HG02981 (cell line): ENCODE measurements at regions not wholly inside any gene's neighbourhood (a gene's known extent, or its start where the extent isn't known, plus 50 kb on each side); places are given as distances from the start of the nearest gene placed in this dataset.
"Not testable (repeated sequence)": the region's sequence is repeated elsewhere in the genome, so short reads cannot be mapped to it uniquely, and the experiment has no call there.

ENCODE experiments used
- ATAC-seq: cut with Tn5 transposase; IDR thresholded peaks from one replicate; pipeline ENCODE4 v1.9.1; 2021; ENCODE audit warnings: mild to moderate bottlenecking, moderate library complexity; ENCODE audit not compliant: unreplicated experiment

GRCh38 chr4:82200046-82200445 is 173.7 kb downstream of the HNRNPD start:
- no peak for ATAC-seq

GRCh38 chr4:82194329-82194728 is 179.5 kb downstream of the HNRNPD start:
- no peak for ATAC-seq

DNA sequence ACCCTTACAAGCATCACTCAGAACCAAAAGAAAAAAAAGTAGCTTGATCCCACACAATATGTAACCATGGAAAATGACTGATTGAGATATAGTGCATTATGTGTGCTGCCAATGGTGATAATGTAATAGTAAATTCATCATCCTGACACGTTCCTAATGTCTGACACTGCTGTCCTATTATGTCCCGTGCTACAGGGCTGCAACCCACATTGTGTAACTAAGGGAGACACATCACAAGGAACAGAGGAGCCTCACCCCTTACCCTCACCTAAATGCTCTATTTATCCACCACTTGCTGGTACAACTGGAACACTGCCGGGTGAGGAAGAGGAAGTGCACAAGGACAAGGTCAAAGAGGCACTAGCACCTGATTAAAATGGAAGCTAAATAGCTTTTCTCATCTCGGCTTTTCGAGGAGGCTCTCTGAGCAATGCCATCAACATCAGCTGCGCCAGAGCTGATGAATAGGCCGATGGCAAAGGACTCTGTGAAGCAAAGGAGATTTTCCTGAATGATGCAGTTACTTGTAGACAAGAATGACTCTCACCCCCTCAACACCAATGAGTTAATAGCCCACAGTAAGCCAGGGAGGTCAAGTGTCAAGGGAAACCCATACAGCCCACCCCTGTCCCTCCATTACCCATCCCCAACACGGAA is 181.6 kb downstream of the HNRNPD start:
- no peak for ATAC-seq

- no peak for ATAC-seq
Measured at GRCh38 chr4:82181789-82182188, 192.0 kb downstream of the HNRNPD start.

- no peak for ATAC-seq
Measured at GRCh38 chr4:82172186-82172585, 201.6 kb downstream of the HNRNPD start.

GRCh38 chr4:82171531-82172155 is 202.1 kb downstream of the HNRNPD start:
- ATAC-seq, result no peak

- no peak for ATAC-seq
Measured at GRCh38 chr4:82149750-82150149, 224.0 kb downstream of the HNRNPD start.

- no peak for ATAC-seq
Measured at GRCh38 chr4:82145850-82146249, 227.9 kb downstream of the HNRNPD start.

- ATAC-seq, result no peak
Measured at GRCh38 chr4:82140422-82140821, 233.4 kb downstream of the HNRNPD start.

- ATAC-seq, result no peak
Measured at GRCh38 chr4:82139287-82139686, 234.5 kb downstream of the HNRNPD start.

GRCh38 chr4:82138374-82138773 is 235.4 kb downstream of the HNRNPD start:
- no peak for ATAC-seq

DNA sequence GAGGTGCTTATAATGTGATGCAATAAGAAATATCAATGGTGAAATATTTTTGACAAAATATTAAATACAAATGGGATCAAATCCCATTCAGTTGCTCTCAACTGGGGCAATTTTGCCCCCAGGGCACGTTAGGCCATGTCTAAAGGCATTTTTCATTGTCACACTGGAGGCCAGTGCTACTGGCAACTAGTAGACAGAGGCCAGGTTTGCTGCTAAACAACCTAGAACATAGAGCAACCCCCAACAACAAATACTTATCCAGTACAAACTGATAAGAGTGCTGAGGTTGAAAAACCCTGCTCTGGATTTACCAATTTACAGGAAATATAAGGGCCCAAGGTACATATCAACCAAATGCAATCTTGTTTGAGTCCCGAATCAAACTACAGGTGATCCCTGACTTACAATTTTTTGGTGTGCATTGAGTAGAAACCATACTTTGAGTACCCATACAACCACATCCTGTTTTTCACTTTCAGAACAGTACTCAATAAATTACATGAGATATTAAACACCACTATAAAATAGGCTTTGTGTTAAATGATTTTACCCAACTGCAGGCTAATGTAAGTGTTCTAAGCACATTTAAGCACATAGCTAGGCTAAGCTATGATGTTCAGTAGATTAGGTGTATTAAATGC is 237.5 kb downstream of the HNRNPD start:
- no peak for ATAC-seq

DNA sequence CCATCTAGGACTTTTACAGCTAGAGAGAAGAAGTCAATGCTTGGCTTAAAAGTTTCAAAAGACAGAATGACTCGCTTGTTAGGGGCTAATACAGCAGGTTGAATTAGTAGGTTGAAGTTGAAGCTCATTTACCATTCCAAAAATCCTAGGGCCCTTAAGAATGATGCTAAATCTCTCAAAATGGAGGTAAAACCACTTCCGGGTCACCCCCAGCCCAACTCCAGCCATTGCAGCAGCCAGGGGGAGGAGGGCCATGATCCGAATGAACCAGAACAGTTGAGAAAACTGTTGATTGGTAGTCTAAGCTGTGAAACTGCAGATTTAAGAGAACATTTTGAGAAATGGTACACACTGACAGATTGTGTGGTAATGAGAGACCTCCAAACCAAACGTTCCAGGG is 245.4 kb downstream of the HNRNPD start:
- no peak for ATAC-seq

DNA sequence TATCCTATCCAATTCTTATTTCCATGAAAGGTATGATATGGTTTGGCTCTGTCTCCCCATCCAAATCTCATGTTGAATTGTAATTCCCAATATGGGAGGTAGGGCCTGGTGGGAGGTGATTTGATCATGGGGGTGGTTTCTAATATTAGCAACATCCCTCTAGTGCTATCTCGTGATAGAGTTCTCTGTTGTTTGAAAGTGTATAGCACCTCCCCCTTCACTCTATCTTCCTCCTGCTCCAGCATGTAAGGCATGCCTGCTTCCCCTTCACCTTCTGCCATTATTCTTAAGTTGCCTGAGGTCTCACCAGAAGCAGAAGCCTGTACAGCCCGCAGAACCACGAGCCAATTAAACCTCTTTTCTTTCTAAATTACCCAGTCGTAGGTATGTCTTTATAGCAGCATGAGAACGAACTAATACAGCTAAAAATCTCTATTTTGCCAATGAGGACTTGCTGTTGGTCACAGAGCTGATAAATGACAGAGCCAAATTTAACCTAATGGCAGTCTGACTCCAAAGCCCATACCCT is 247.2 kb downstream of the HNRNPD start:
- no peak for ATAC-seq

GRCh38 chr4:82125787-82126297 is 247.9 kb downstream of the HNRNPD start:
- ATAC-seq, result no peak

GRCh38 chr4:82124932-82125786 is 248.6 kb downstream of the HNRNPD start:
- no peak for ATAC-seq

DNA sequence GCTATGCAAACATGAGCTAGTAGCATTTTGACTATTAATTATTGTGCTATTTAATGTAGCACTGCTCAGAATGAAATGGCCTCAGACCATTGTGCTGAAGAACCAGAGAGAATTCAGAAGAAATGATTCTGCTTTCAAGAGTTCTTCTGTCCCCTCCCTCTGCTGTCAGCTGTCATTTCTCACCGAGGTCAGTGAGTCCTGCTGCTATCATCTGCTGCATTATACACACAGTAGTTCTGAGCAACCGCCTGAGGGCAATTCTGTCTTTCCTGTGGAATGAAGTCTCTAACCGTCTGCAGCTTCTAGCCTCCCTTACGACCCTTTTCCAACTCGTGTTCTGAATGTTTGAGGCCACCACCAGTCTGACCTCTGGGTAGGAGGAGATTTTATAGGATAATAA is 249.4 kb downstream of the HNRNPD start:
- ATAC-seq, result no peak

DNA sequence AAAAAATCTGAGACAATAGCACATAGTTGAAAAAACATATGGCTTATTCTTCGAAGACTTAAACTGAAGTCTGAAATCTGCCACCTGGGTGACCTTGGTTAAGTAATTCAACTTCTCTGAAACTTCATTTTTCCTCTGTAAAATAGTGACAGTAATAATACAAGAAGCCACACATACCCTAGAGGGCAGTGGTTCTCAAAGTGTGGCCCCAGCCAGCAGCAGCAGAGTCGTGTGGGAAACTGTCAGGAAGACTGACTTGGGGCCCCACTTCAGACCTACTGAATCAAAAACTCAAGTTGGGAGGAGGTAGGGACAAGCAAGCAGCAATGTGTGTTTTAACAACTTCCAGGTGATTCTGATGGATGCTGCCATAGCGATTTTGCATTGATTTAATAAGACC is 249.9 kb downstream of the HNRNPD start:
- no peak for ATAC-seq

DNA sequence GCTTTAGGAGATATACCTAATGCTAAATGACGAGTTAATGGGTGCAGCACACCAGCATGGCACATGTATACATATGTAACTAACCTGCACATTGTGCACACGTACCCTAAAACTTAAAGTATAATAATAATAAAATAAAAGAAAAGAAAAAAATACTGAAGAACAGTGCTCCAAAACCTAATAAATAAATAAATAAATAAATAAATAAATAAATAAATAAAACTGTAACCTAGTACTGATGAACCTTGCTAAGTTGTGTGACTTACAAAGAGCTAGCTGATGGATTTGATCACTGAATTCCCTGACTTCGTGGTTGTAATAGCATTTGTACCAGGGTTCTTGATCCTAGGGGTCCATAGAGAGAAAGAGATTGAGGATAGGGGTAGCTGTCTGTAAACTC is 258.6 kb downstream of the HNRNPD start:
- not testable (repeated sequence) for ATAC-seq

DNA sequence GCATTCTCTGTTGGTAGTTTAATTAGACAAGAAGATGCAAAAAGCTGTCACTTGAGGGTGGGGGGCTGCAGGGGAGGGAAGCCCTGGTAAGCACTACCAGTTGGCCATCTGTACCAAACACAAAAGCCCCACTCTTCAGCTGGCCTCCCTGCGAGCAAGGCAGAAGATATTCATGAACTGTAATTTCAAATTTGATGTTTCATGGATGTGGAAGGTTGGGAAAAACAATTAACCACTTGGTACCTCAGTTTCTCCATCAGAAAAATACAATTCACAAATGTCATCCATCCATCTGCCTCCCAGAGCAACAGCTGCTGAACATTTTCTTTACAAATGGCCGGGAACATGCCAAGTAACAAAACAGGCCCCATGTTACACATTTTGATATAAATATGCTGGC is 265.3 kb downstream of the HNRNPD start:
- ATAC-seq, result no peak

DNA sequence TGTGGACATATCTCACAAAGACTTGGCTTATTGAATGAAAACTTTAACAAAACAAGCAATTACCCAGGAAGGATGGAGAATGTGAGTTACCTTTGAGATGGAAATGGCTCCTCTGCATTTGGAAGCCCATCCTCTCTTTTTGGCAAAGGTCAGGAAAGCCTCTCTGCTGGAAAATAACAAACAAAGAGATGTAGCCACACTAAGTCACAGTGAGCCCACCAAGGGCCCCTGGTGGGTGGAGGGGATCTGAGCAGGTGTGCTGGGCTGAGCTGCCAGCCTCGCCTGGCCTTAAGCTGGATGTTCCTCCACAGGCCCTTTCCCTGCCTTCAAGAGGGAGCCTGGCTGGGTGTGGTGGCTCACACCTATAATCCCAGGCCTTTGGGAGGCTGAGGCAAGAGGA is 269.2 kb downstream of the HNRNPD start:
- ATAC-seq, result no peak
